Breast epithelium (tissue), 3 donors: ENCODE measurements at regions not wholly inside any gene's neighbourhood (a gene's known extent, or its start where the extent isn't known, plus 50 kb on each side); places are given as distances from the start of the nearest gene placed in this dataset.

Source experiments
- POLR2A ChIP-seq: fragments of 450-650 bp; IDR thresholded peaks from one replicate; pipeline ENCODE4 v1.6.1; 2016; ENCODE audit warnings: antibody characterized with exemption, mild to moderate bottlenecking, moderate library complexity
- POLR2AphosphoS5 ChIP-seq, 3 donors: sonication (generic); formaldehyde crosslinking; IDR thresholded peaks; one replicate each; pipeline ENCODE4 v1.6.1; 2017; ENCODE audit warnings: antibody characterized with exemption in 3 of 3
- TF ChIP-seq, protein P1 (sequence below), 3 donors: fragments of 450-650 bp; IDR thresholded peaks; one replicate each; pipeline ENCODE4 v1.5.1; 2016 to 2017; ENCODE audit warnings: antibody characterized with exemption in 3 of 3, mild to moderate bottlenecking in 3 of 3, moderate library complexity in 3 of 3

DNA sequence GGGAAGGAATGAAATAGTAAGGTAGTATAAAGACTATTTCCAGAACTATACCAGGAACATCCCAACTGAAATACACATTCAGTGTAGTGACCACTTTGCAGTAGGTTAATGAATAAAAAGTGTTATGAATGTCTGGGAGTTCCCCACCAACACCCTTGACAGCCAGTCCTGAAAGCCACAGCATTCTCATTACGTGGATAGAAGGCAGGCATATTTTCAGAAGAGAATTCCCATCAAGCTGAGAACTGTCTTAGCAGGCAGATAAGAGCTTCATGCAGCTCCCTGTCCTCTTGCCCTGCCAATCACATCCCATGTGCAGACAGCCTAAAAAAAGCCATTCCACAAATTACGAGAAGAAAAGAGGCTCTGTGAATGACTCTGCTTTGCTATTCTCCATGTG is 695.0 kb downstream of the DTWD2 start:
- TF ChIP-seq, protein P1, sequence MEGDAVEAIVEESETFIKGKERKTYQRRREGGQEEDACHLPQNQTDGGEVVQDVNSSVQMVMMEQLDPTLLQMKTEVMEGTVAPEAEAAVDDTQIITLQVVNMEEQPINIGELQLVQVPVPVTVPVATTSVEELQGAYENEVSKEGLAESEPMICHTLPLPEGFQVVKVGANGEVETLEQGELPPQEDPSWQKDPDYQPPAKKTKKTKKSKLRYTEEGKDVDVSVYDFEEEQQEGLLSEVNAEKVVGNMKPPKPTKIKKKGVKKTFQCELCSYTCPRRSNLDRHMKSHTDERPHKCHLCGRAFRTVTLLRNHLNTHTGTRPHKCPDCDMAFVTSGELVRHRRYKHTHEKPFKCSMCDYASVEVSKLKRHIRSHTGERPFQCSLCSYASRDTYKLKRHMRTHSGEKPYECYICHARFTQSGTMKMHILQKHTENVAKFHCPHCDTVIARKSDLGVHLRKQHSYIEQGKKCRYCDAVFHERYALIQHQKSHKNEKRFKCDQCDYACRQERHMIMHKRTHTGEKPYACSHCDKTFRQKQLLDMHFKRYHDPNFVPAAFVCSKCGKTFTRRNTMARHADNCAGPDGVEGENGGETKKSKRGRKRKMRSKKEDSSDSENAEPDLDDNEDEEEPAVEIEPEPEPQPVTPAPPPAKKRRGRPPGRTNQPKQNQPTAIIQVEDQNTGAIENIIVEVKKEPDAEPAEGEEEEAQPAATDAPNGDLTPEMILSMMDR (IDR thresholded peaks at IDR 0.05), result no peak
- TF ChIP-seq POLR2A, result no peak
- TF ChIP-seq POLR2AphosphoS5 (IDR thresholded peaks at IDR 0.05), result no peak
